SK-N-SH (cell line): ENCODE measurements at regions not wholly inside any gene's neighbourhood (a gene's known extent, or its start where the extent isn't known, plus 50 kb on each side); places are given as distances from the start of the nearest gene placed in this dataset.

ENCODE experiments used
- CTCF ChIA-PET: fragments of 300-600, 350-600 bp; formaldehyde crosslinking; extraction: SDS; loops from one replicate; lab custom pipeline; 2021; lab: Yijun Ruan, JAX
- POLR2A ChIA-PET: fragments of 350-600 bp; sonication (Branson Sonifier 250); formaldehyde crosslinking; extraction: SDS; loops from one replicate; lab custom pipeline; 2020; ENCODE audit warnings: antibody characterized with exemption, inconsistent platforms; lab: Yijun Ruan, JAX
- DNase-seq: peaks from one replicate; pipeline ENCODE4 v3.0.0; 2012
- H2AFZ ChIP-seq: fragments of 200-600 bp; sonication (generic); 2 replicates; pipeline ENCODE4 v1.8.1; 2016; ENCODE audit warnings: antibody characterized with exemption, mild to moderate bottlenecking, low read depth
- H3F3A ChIP-seq: fragments of 200-600 bp; sonication (generic); replicated peaks from 2 replicates; pipeline ENCODE3; 2016; ENCODE audit warnings: antibody characterized with exemption, mild to moderate bottlenecking; ENCODE audit not compliant: insufficient read depth
- H3K27ac ChIP-seq, 2 experiments: fragments of 200-500 bp in 1 of 2; fragments of 200-600 bp in 1 of 2; sonication (Bioruptor generic) in 1 of 2; sonication (generic), shearing (Covaris generic) in 1 of 2; 2 replicates each; pipeline versions ENCODE4 v1.5.1 to v1.6.1; 2014 to 2016; ENCODE audit warnings: low read depth in 2 of 2, inconsistent platforms in 1 of 2, low read length in 1 of 2, mild to moderate bottlenecking in 1 of 2, mixed read lengths in 1 of 2
- H3K27me3 ChIP-seq: fragments of 200-600 bp; sonication (generic), shearing (Covaris generic); 2 replicates; pipeline ENCODE4 v1.6.1; 2016; ENCODE audit warnings: mixed run types; ENCODE audit not compliant: insufficient read depth
- H3K36me3 ChIP-seq, 2 experiments: fragments of 200-500 bp in 1 of 2; fragments of 200-600 bp in 1 of 2; sonication (Bioruptor generic) in 1 of 2; sonication (generic) in 1 of 2; replicated peaks in 1 of 2; 2 replicates each; pipeline versions ENCODE3 to v1.5.1; 2014 to 2016; ENCODE audit warnings: low read length in 1 of 2, mild to moderate bottlenecking in 1 of 2; ENCODE audit not compliant: insufficient read depth in 2 of 2, control insufficient read depth in 1 of 2
- H3K4me1 ChIP-seq, 2 experiments: fragments of 200-500 bp in 1 of 2; fragments of 200-600 bp in 1 of 2; sonication (Bioruptor generic) in 1 of 2; sonication (generic), shearing (Covaris generic) in 1 of 2; 2 replicates each; pipeline versions ENCODE4 v1.5.1 to v1.6.1; 2014 to 2016; ENCODE audit warnings: low read depth in 1 of 2, low read length in 1 of 2, mixed run types in 1 of 2; ENCODE audit not compliant: insufficient read depth in 2 of 2, control insufficient read depth in 1 of 2
- H3K4me2 ChIP-seq: fragments of 200-600 bp; sonication (generic), shearing (Covaris generic); 2 replicates; pipeline ENCODE4 v1.6.1; 2017; ENCODE audit warnings: mixed run types
- H3K4me3 ChIP-seq, 2 experiments: fragments of 200-500 bp in 1 of 2; fragments of 200-600 bp in 1 of 2; sonication (Bioruptor generic) in 1 of 2; sonication (generic), shearing (Covaris generic) in 1 of 2; 2 replicates each; pipeline versions ENCODE4 v1.5.1 to v1.8.1; 2014 to 2016; ENCODE audit warnings: low read depth in 2 of 2, inconsistent platforms in 1 of 2, low read length in 1 of 2, mild to moderate bottlenecking in 1 of 2, mixed read lengths in 1 of 2, moderate library complexity in 1 of 2
- H3K79me2 ChIP-seq: fragments of 200-600 bp; sonication (generic); 2 replicates; pipeline ENCODE4 v1.8.1; 2017; ENCODE audit warnings: mild to moderate bottlenecking; ENCODE audit not compliant: insufficient read depth
- H3K9ac ChIP-seq: fragments of 200-600 bp; sonication (generic); 2 replicates; pipeline ENCODE4 v1.6.1; 2017; ENCODE audit warnings: mixed run types
- H3K9me2 ChIP-seq: fragments of 200-600 bp; sonication (generic); 2 replicates; pipeline ENCODE4 v1.6.1; 2017; ENCODE audit warnings: mixed run types
- H3K9me3 ChIP-seq: fragments of 200-600 bp; sonication (generic); 2 replicates; pipeline ENCODE4 v1.6.1; 2017; ENCODE audit warnings: mixed run types, mild to moderate bottlenecking, moderate library complexity
- H4K20me1 ChIP-seq: fragments of 200-600 bp; sonication (generic); 2 replicates; pipeline ENCODE4 v1.6.1; 2017; ENCODE audit warnings: mild to moderate bottlenecking, mixed run types; ENCODE audit not compliant: insufficient read depth
- CHD2 ChIP-seq: fragments of 150-350 bp; IDR thresholded peaks from 2 replicates; pipeline ENCODE4 v1.6.1; 2018; ENCODE audit warnings: low read length; ENCODE audit not compliant: partially characterized antibody
- ELF1 ChIP-seq: IDR thresholded peaks from 2 replicates; pipeline ENCODE4 v1.4.0; 2012
- EP300 ChIP-seq, 2 experiments: IDR thresholded peaks; 2 replicates each; pipeline versions ENCODE4 v1.4.0 to v1.6.1; 2012; ENCODE audit warnings: borderline replicate concordance in 1 of 2, low read depth in 1 of 2, low read length in 1 of 2
- EZH2phosphoT487 ChIP-seq: fragments of 200-600 bp; sonication (generic); IDR thresholded peaks from 2 replicates; pipeline ENCODE4 v1.6.1; 2017; ENCODE audit warnings: low read depth, mixed run types, mild to moderate bottlenecking, antibody characterized with exemption, moderate library complexity, borderline replicate concordance
- FOXJ3 ChIP-seq: sonication (generic); formaldehyde crosslinking; IDR thresholded peaks from 2 replicates; pipeline ENCODE4 v1.5.1; 2020; ENCODE audit warnings: mild to moderate bottlenecking, missing genetic modification reagents
- GABPA ChIP-seq: IDR thresholded peaks from 2 replicates; pipeline ENCODE4 v1.4.0; 2012; ENCODE audit warnings: low read depth, mild to moderate bottlenecking
- GATA2 ChIP-seq: sonication (generic); formaldehyde crosslinking; IDR thresholded peaks from 2 replicates; pipeline ENCODE4 v1.5.0; 2020; ENCODE audit warnings: mild to moderate bottlenecking, missing genetic modification reagents
- IRF3 ChIP-seq: fragments of 150-350 bp; IDR thresholded peaks from 2 replicates; pipeline ENCODE4 v1.6.1; 2016; ENCODE audit warnings: mild to moderate bottlenecking, low read depth, low read length
- JUND ChIP-seq: IDR thresholded peaks from 2 replicates; pipeline ENCODE4 v1.4.0; 2012
- MAX ChIP-seq: IDR thresholded peaks from 2 replicates; pipeline ENCODE4 v1.4.0; 2012; ENCODE audit warnings: low read depth
- MEF2A ChIP-seq: IDR thresholded peaks from 2 replicates; pipeline ENCODE4 v1.4.0; 2012; ENCODE audit warnings: low read depth, borderline replicate concordance
- NFIC ChIP-seq: IDR thresholded peaks from 2 replicates; pipeline ENCODE4 v1.4.0; 2012; ENCODE audit warnings: borderline replicate concordance
- PBX3 ChIP-seq: IDR thresholded peaks from 2 replicates; pipeline ENCODE4; 2012
- RCOR1 ChIP-seq: fragments of 150-350 bp; IDR thresholded peaks from 2 replicates; pipeline ENCODE4 v1.6.1; 2017; ENCODE audit warnings: antibody characterized with exemption, low read length
- RFX5 ChIP-seq: IDR thresholded peaks from 2 replicates; pipeline ENCODE4 v1.6.1; 2012; ENCODE audit warnings: mild to moderate bottlenecking, improper control_type of control experiment, low read length
- RXRA ChIP-seq: IDR thresholded peaks from 2 replicates; pipeline ENCODE4 v1.4.0; 2012; ENCODE audit warnings: low read depth, mild to moderate bottlenecking, borderline replicate concordance
- SMC3 ChIP-seq: IDR thresholded peaks from 2 replicates; pipeline ENCODE4 v1.6.1; 2012; ENCODE audit warnings: low read depth, low read length, improper control_type of control experiment
- TCF12 ChIP-seq: IDR thresholded peaks from 2 replicates; pipeline ENCODE4 v1.4.0; 2012
- TEAD4 ChIP-seq: IDR thresholded peaks from 2 replicates; pipeline ENCODE4 v1.4.0; 2012; ENCODE audit warnings: mild to moderate bottlenecking, borderline replicate concordance; ENCODE audit not compliant: insufficient read depth
- YY1 ChIP-seq: IDR thresholded peaks from 2 replicates; pipeline ENCODE4 v1.4.0; 2012; ENCODE audit warnings: low read depth, mild to moderate bottlenecking
- ZBTB33 ChIP-seq: IDR thresholded peaks from 2 replicates; pipeline ENCODE4 v1.4.0; 2012; ENCODE audit warnings: low read depth, borderline replicate concordance
- WGBS: methylation state at CpG from one replicate; pipeline ENCODE4 v1.1.6; 2017; ENCODE audit warnings: low lambda C conversion rate; 5-methylcytosine and 5-hydroxymethylcytosine counted together

GRCh38 chr4:107155366-107155765 is 119.3 kb upstream of the DKK2 start:
- no peak overlapping the region for H3K4me2 ChIP-seq
- no peaks in the 10 kb centered on the region for H3K79me2 ChIP-seq
- H3K27ac ChIP-seq: no peak overlapping the region
- TF ChIP-seq JUND: no peak
- TF ChIP-seq EZH2phosphoT487: no peak
- no peak for TF ChIP-seq GATA2 (CRISPR knock-in tag)
- TF ChIP-seq RFX5: no peak
- no peak for TF ChIP-seq RCOR1
- no peak for TF ChIP-seq NFIC
- TF ChIP-seq MEF2A: no peak
- TF ChIP-seq SMC3: no peak
- TF ChIP-seq FOXJ3: no peak
- TF ChIP-seq TEAD4: no peak
- TF ChIP-seq TCF12: no peak
- TF ChIP-seq GABPA: no peak
- H2AFZ ChIP-seq: no peak overlapping the region
- H3K36me3 ChIP-seq: no peaks in the 10 kb centered on the region
- no peaks in the 10 kb centered on the region for H3K9me2 ChIP-seq
- no peak overlapping the region for H3K4me3 ChIP-seq
- H3K9me3 ChIP-seq: peaks cover 4% of the 10 kb centered on the region; the same call in 1 of the 2 replicates
- ChIA-PET POLR2A (no interaction called here), CTCF (no interaction called here)
- whole genome bisulfite sequencing: 88% methylated on average over 2 of the region's 2 CpGs
- H3K9ac ChIP-seq: no peak overlapping the region
- no peaks in the 10 kb centered on the region for H3F3A ChIP-seq
- H3K27me3 ChIP-seq: no peaks in the 10 kb centered on the region
- H3K4me1 ChIP-seq: peaks cover 0 to 15% of the 10 kb centered on the region in 2 experiments; a peak in 3 of 4 replicates
- no peak for DNase-seq
- no peaks in the 10 kb centered on the region for H4K20me1 ChIP-seq

- Histone ChIP-seq H3K4me1 (peaks cover 0 to 15% of the 10 kb centered on the region in 2 experiments; a peak in 2 of 4 replicates), H2AFZ (no peak overlapping the region), H3K27ac (no peak overlapping the region), H3K4me2 (no peak overlapping the region), H3K9me2 (no peaks in the 10 kb centered on the region), H3K79me2 (no peaks in the 10 kb centered on the region), H3K27me3 (no peaks in the 10 kb centered on the region), H3F3A (no peaks in the 10 kb centered on the region), H4K20me1 (no peaks in the 10 kb centered on the region)
- POLR2A ChIA-PET: no interaction called here
- CTCF ChIA-PET: interaction anchor here (0.7 to 1.5 kb wide), 2 partner anchors 10 to 50 kb away, joined by 3 to 4 read pairs; no protein-coding TSS in a partner anchor
- DNase-seq: no peak
- WGBS: 66% methylated on average over 2 of the region's 2 CpGs
- TF ChIP-seq ZBTB33 (no peak), RXRA (no peak), PBX3 (no peak), ELF1 (no peak), CHD2 (no peak), JUND (no peak), EP300 (IDR thresholded peaks at IDR 0.05; ENCODE audit: borderline replicate concordance in 1 of 2, low read depth in 1 of 2, low read length in 1 of 2) (no peak), MAX (no peak), SMC3 (no peak), RFX5 (no peak), YY1 (no peak), MEF2A (no peak), IRF3 (no peak), EZH2phosphoT487 (no peak)
- TF ChIP-seq, all 33 proteins: peak for 0
- Histone ChIP-seq H3K9ac (no peak overlapping the region), H3K9me3 (peaks cover 4% of the 10 kb centered on the region; the same call in 1 of the 2 replicates), H3K4me3 (no peak overlapping the region), H3K36me3 (no peaks in the 10 kb centered on the region)
These were observed 117.8 kb upstream of the DKK2 start for GRCh38 chr4:107153956-107154355.
